IPS-20b (cell line): ENCODE measurements at regions not wholly inside any gene's neighbourhood (a gene's known extent, or its start where the extent isn't known, plus 50 kb on each side); places are given as distances from the start of the nearest gene placed in this dataset.
"Not testable (repeated sequence)": the region's sequence is repeated elsewhere in the genome, so short reads cannot be mapped to it uniquely, and the experiment has no call there.

Experiments
- H3K27ac ChIP-seq: one replicate; pipeline ENCODE4 v1.5.1; 2013; ENCODE audit warnings: low read length
- H3K27me3 ChIP-seq: 2 replicates; pipeline ENCODE4 v1.6.1; 2013; ENCODE audit warnings: mild to moderate bottlenecking, low read length, inconsistent platforms; ENCODE audit not compliant: insufficient read depth
- H3K36me3 ChIP-seq: 2 replicates; pipeline ENCODE4 v1.6.1; 2013; ENCODE audit warnings: low read depth, mild to moderate bottlenecking, inconsistent platforms, low read length, moderate library complexity; ENCODE audit not compliant: insufficient read depth
- H3K4me1 ChIP-seq: 2 replicates; pipeline ENCODE4 v1.6.1; 2013; ENCODE audit warnings: mild to moderate bottlenecking, control low read depth, inconsistent platforms, low read length, moderate library complexity; ENCODE audit not compliant: insufficient read depth
- H3K4me3 ChIP-seq: 2 replicates; pipeline ENCODE4 v1.5.1; 2013; ENCODE audit warnings: mild to moderate bottlenecking, low read length, inconsistent platforms
- H3K9ac ChIP-seq: 2 replicates; pipeline ENCODE4 v1.6.1; 2013; ENCODE audit warnings: low read depth, mild to moderate bottlenecking, inconsistent platforms, low read length, moderate library complexity
- H3K9me3 ChIP-seq: 2 replicates; pipeline ENCODE4 v1.6.1; 2013; ENCODE audit warnings: mild to moderate bottlenecking, low read depth, low read length, inconsistent platforms; ENCODE audit not compliant: insufficient read depth

GRCh38 chr4:31023109-31023508 is 302.9 kb downstream of the PCDH7 start:
- H3K27me3 ChIP-seq = no peaks in the 10 kb centered on the region
- H3K36me3 ChIP-seq = no peaks in the 10 kb centered on the region
- H3K9me3 ChIP-seq = no peaks in the 10 kb centered on the region
- peaks cover 3% of the 10 kb centered on the region; the same call in 1 of the 2 replicates for H3K4me1 ChIP-seq
- H3K9ac ChIP-seq = no peak overlapping the region
- H3K4me3 ChIP-seq = no peak overlapping the region
- no peak overlapping the region for H3K27ac ChIP-seq

DNA sequence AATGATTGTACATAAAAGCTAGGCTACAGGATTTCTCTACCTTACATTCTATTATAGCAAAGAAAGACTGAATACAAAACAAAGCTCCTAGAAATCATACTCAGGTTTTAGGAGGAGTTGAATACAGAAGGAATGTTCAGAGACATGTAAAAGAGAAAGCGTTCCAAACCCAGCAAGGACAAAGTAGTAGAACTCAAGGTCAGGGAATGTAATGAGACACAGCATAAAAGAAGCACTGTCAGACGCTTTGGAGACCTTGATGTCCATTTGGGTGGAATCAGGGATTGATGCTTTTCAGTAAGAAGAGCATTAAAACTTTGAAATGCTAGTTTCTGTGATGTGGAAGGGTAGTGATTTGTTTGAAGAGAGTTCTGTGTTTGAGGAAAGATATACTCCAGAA is 303.6 kb downstream of the PCDH7 start:
- no peaks in the 10 kb centered on the region for H3K36me3 ChIP-seq
- H3K9me3 ChIP-seq = no peaks in the 10 kb centered on the region
- no peaks in the 10 kb centered on the region for H3K27me3 ChIP-seq
- H3K27ac ChIP-seq = no peak overlapping the region
- no peak overlapping the region for H3K9ac ChIP-seq
- peaks cover 3% of the 10 kb centered on the region; the same call in 1 of the 2 replicates for H3K4me1 ChIP-seq
- no peak overlapping the region for H3K4me3 ChIP-seq

GRCh38 chr4:31024781-31025180 is 304.6 kb downstream of the PCDH7 start:
- H3K9ac ChIP-seq, H3K4me1 ChIP-seq, H3K36me3 ChIP-seq, H3K4me3 ChIP-seq, H3K9me3 ChIP-seq, H3K27ac ChIP-seq, H3K27me3 ChIP-seq: not testable (repeated sequence)

GRCh38 chr4:31026256-31026655 is 306.1 kb downstream of the PCDH7 start:
- peaks cover 14% of the 10 kb centered on the region for H3K4me1 ChIP-seq
- no peaks in the 10 kb centered on the region for H3K27me3 ChIP-seq
- no peaks in the 10 kb centered on the region for H3K9me3 ChIP-seq
- no peak overlapping the region for H3K4me3 ChIP-seq
- H3K36me3 ChIP-seq = no peaks in the 10 kb centered on the region
- H3K9ac ChIP-seq = no peak overlapping the region
- no peak overlapping the region for H3K27ac ChIP-seq

DNA sequence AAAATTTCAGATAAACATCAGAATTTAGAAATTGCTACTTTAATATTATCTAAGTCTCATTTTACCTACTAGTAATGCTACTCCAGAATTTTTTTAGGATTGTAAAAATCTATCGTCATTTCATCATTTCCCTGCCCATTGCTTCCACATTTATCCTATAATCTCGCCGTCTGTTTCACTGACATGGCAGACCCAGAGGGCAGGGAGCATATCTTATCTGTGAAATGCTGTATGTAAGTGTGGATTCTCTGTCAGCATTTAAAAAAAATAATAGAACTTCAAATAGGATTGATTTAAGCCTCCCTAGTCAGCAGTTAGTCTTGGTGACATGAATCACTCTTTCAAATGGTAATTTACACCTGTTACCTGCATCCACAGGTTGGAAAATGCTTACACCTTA is 314.4 kb downstream of the PCDH7 start:
- Histone ChIP-seq H3K9ac (no peak overlapping the region), H3K9me3 (no peaks in the 10 kb centered on the region), H3K36me3 (no peaks in the 10 kb centered on the region), H3K27ac (no peak overlapping the region), H3K4me3 (no peak overlapping the region), H3K27me3 (no peaks in the 10 kb centered on the region), H3K4me1 (peaks cover 17% of the 10 kb centered on the region)

- Histone ChIP-seq H3K9me3 (no peaks in the 10 kb centered on the region), H3K4me3 (no peak overlapping the region), H3K9ac (no peak overlapping the region), H3K4me1 (peaks cover 9% of the 10 kb centered on the region; the same call in 1 of the 2 replicates), H3K27me3 (no peaks in the 10 kb centered on the region), H3K27ac (no peak overlapping the region), H3K36me3 (no peaks in the 10 kb centered on the region)
These were observed 315.6 kb downstream of the PCDH7 start for GRCh38 chr4:31035761-31036160.

DNA sequence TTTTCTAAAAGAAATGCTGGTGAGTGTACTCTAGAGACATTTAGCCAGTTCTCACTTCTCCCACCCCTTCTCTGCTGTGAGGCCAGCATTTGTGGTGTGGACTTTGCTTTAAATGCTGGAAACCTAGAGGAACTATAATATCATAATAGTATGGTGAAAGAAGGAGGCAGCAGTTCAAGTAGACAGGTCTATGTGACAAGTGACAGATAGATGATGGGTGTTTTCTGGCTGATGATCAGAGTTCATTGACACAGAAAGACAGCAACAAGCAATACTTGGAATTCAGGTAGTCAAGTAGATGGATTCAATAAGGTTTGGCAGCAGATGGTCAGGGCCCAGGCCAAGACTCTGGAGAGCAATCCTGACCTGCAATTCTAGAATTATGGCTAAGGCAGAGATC is 317.5 kb downstream of the PCDH7 start:
- no peak overlapping the region for H3K27ac ChIP-seq
- no peaks in the 10 kb centered on the region for H3K9me3 ChIP-seq
- no peak overlapping the region for H3K9ac ChIP-seq
- no peaks in the 10 kb centered on the region for H3K36me3 ChIP-seq
- H3K4me1 ChIP-seq = peaks cover 22% of the 10 kb centered on the region; the same call in 1 of the 2 replicates
- no peaks in the 10 kb centered on the region for H3K27me3 ChIP-seq
- no peak overlapping the region for H3K4me3 ChIP-seq

GRCh38 chr4:31039382-31039781 is 319.2 kb downstream of the PCDH7 start:
- no peaks in the 10 kb centered on the region for H3K9me3 ChIP-seq

DNA sequence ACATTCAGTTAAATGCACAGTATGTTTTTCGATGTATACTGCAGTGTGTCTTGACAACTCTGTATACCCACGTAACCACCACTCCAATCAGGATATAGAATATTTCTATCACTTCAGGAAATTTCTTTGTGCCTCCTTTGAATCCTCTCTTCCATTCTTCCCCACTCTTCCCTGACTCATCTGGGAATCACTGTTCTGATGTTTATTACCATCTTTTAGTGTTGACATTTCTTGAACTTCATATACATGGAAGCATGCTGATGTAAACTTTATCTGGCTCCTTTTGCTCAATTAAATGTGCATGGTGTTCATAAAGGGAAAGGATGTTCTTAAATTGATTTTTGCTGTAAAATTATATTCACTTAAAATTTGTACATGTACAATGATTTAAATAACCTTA is 319.9 kb downstream of the PCDH7 start:
- H3K9me3 ChIP-seq = no peaks in the 10 kb centered on the region
- H3K27ac ChIP-seq = no peak overlapping the region
- H3K9ac ChIP-seq = no peak overlapping the region
- H3K36me3 ChIP-seq = no peaks in the 10 kb centered on the region
- no peaks in the 10 kb centered on the region for H3K27me3 ChIP-seq
- H3K4me1 ChIP-seq = peaks cover 32% of the 10 kb centered on the region
- no peak overlapping the region for H3K4me3 ChIP-seq

More at GRCh38 chr4:31039382-31039781, 319.2 kb downstream of the PCDH7 start:
- H3K9ac ChIP-seq = no peak overlapping the region
- no peaks in the 10 kb centered on the region for H3K27me3 ChIP-seq
- H3K4me3 ChIP-seq = no peak overlapping the region
- no peak overlapping the region for H3K27ac ChIP-seq
- peaks cover 35% of the 10 kb centered on the region for H3K4me1 ChIP-seq
- no peaks in the 10 kb centered on the region for H3K36me3 ChIP-seq

- Histone ChIP-seq H3K9me3 (no peaks in the 10 kb centered on the region), H3K27me3 (no peaks in the 10 kb centered on the region), H3K9ac (0 out of 2 replicates have a peak overlapping the region, but pooled peaks have one; percentile 22), H3K4me1 (peaks cover 32% of the 10 kb centered on the region), H3K4me3 (peak overlapping the region; percentile 38; the same call in 1 of the 2 replicates), H3K36me3 (no peaks in the 10 kb centered on the region), H3K27ac (no peak overlapping the region)
These were observed 321.2 kb downstream of the PCDH7 start for GRCh38 chr4:31041385-31041784.

- Histone ChIP-seq H3K4me1 (peaks cover 32% of the 10 kb centered on the region), H3K36me3 (no peaks in the 10 kb centered on the region), H3K27ac (no peak overlapping the region)
These were observed 321.7 kb downstream of the PCDH7 start for GRCh38 chr4:31041853-31042252.

DNA sequence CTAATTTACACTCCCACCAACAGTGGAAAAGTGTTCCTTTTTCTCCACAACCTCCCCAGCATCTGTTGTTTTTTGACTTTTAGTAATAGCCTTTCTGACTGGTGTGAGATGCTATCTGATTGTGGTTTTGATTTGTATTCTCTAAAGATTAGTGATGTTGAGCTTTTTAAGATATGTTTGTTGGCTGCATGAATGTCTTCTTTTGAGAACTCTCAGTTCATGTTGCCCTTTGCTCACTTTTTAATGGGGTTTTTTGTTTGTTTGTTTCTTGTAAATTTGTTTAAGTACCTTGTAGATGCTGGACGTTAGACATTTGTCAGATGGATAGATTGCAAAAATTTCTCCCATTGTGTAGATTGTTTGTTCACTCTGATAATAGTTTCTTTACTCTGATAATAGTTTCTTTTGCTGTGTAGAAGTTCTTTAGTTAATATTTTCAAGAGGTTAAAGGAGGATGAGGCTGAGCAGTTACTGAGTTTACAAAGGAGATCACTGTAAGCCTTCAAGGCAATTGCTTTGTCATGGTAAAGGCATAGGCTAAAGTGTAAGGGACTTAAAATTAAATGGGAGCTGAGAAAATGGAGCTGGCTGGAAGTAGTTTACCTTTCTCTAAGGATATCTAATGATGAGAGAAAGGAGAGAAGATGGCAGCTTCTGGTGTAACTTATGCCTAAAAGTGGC is 323.4 kb downstream of the PCDH7 start:
- no peak overlapping the region for H3K27ac ChIP-seq
- H3K36me3 ChIP-seq = no peaks in the 10 kb centered on the region
- H3K9me3 ChIP-seq = no peaks in the 10 kb centered on the region
- no peaks in the 10 kb centered on the region for H3K27me3 ChIP-seq
- peak overlapping the region; percentile 36 for H3K4me3 ChIP-seq
- H3K4me1 ChIP-seq = peaks cover 32% of the 10 kb centered on the region
- H3K9ac ChIP-seq = no peak overlapping the region

More at GRCh38 chr4:31041853-31042252, 321.7 kb downstream of the PCDH7 start:
- H3K4me3 ChIP-seq = 0 out of 2 replicates have a peak overlapping the region, but pooled peaks have one; percentile 38
- no peaks in the 10 kb centered on the region for H3K9me3 ChIP-seq
- no peaks in the 10 kb centered on the region for H3K27me3 ChIP-seq
- H3K9ac ChIP-seq = no peak overlapping the region
